H1 (cell line): ENCODE measurements at regions not wholly inside any gene's neighbourhood (a gene's known extent, or its start where the extent isn't known, plus 50 kb on each side); places are given as distances from the start of the nearest gene placed in this dataset.

Experiments used
- CTCF ChIA-PET: fragments of 300-600 bp; sonication (Branson Sonifier 250); formaldehyde crosslinking; loops from one replicate; lab custom pipeline; 2021; ENCODE audit not compliant: partially characterized antibody; lab: Charles Lee
- POLR2A ChIA-PET: fragments of 300-600 bp; sonication (Branson Sonifier 250); formaldehyde crosslinking; loops from one replicate; lab custom pipeline; 2021; ENCODE audit warnings: inconsistent platforms; ENCODE audit not compliant: partially characterized antibody; lab: Charles Lee
- DNase-seq, 2 experiments: peaks; one replicate each; pipeline versions ENCODE4 v3.0.0 to v3.0.0-alpha.2; 2010 to 2022; ENCODE audit warnings: low spot score in 2 of 2, low read depth in 1 of 2, mixed read lengths in 1 of 2
- FAIRE-seq: peaks from 2 replicates; lab custom pipeline; 2011; peaks lifted over from hg19 to GRCh38; lab: Jason Lieb, UNC
- H2AFZ ChIP-seq: 2 replicates; pipeline ENCODE4 v1.8.1; 2012; ENCODE audit warnings: low read length, inconsistent platforms
- H2AK5ac ChIP-seq: 2 replicates; pipeline ENCODE4 v1.6.1; 2013; ENCODE audit warnings: low read depth, low read length
- H2BK120ac ChIP-seq: replicated peaks from 2 replicates; pipeline ENCODE3; 2013; ENCODE audit warnings: low read depth, low read length, inconsistent platforms
- H2BK12ac ChIP-seq: 2 replicates; pipeline ENCODE4 v1.6.1; 2013; ENCODE audit warnings: low read depth, low read length
- H2BK15ac ChIP-seq: 2 replicates; pipeline ENCODE4 v1.6.1; 2013; ENCODE audit warnings: low read length
- H2BK20ac ChIP-seq: 2 replicates; pipeline ENCODE4 v1.6.1; 2013; ENCODE audit warnings: low read length
- H2BK5ac ChIP-seq: 2 replicates; pipeline ENCODE4 v1.6.1; 2013; ENCODE audit warnings: low read depth, low read length
- H3K14ac ChIP-seq: 2 replicates; pipeline ENCODE4 v1.6.1; 2013; ENCODE audit warnings: inconsistent platforms; ENCODE audit not compliant: insufficient read length
- H3K18ac ChIP-seq: 2 replicates; pipeline ENCODE4 v1.6.1; 2013; ENCODE audit warnings: low read length; ENCODE audit errors: extremely low read depth
- H3K23ac ChIP-seq: 2 replicates; pipeline ENCODE4 v1.6.1; 2013; ENCODE audit warnings: inconsistent platforms; ENCODE audit not compliant: insufficient read length
- H3K23me2 ChIP-seq: 2 replicates; pipeline ENCODE4 v1.6.1; 2013; ENCODE audit warnings: low read depth, low read length
- H3K27ac ChIP-seq: 2 replicates; pipeline ENCODE4 v1.6.1; 2011; ENCODE audit warnings: low read depth, low read length, inconsistent platforms
- H3K27me3 ChIP-seq, 4 experiments: replicated peaks in 1 of 4; 1 replicate in 1 of 4; 2 replicates in 3 of 4; pipeline versions ENCODE4 v1.6.1 to v1.8.1; 2011 to 2013; ENCODE audit warnings: low read length in 3 of 4, mild to moderate bottlenecking in 3 of 4, inconsistent platforms in 2 of 4, mixed read lengths in 2 of 4, moderate library complexity in 1 of 4; ENCODE audit not compliant: control insufficient read depth in 3 of 4, insufficient read depth in 3 of 4; ENCODE audit errors: extremely low read depth in 1 of 4
- H3K36me3 ChIP-seq, 4 experiments: 2 replicates each; pipeline versions ENCODE4 v1.6.1 to v1.8.1; 2011 to 2013; ENCODE audit warnings: mild to moderate bottlenecking in 4 of 4, low read length in 3 of 4, moderate library complexity in 2 of 4, control low read depth in 1 of 4, inconsistent platforms in 1 of 4; ENCODE audit not compliant: insufficient read depth in 4 of 4, control insufficient read depth in 2 of 4
- H3K4ac ChIP-seq: replicated peaks from 2 replicates; pipeline ENCODE3; 2013; ENCODE audit warnings: low read length, low read depth, mixed read lengths, inconsistent platforms; ENCODE audit not compliant: insufficient read length
- H3K4me1 ChIP-seq, 4 experiments: replicated peaks in 1 of 4; 1 replicate in 1 of 4; 2 replicates in 3 of 4; pipeline versions ENCODE4 v1.6.1 to v1.8.1; 2011 to 2013; ENCODE audit warnings: low read length in 3 of 4, inconsistent platforms in 2 of 4, mixed read lengths in 1 of 4; ENCODE audit not compliant: insufficient read depth in 4 of 4, control insufficient read depth in 3 of 4
- H3K4me2 ChIP-seq, 2 experiments: 2 replicates each; pipeline versions ENCODE4 v1.6.1 to v1.8.1; 2011 to 2013; ENCODE audit warnings: low read depth in 2 of 2, low read length in 2 of 2, control low read depth in 1 of 2, inconsistent platforms in 1 of 2, mild to moderate bottlenecking in 1 of 2; ENCODE audit not compliant: insufficient read depth in 1 of 2
- H3K4me3 ChIP-seq, 4 experiments: fragments of 200-600, 300-600 bp in 1 of 4; sonication (generic), shearing (Covaris generic), sonication (Bioruptor Twin) in 1 of 4; 2 replicates each; pipeline versions ENCODE4 v1.5.1 to v1.8.1; 2011 to 2016; ENCODE audit warnings: low read length in 4 of 4, low read depth in 3 of 4, control low read depth in 2 of 4, inconsistent platforms in 2 of 4, mild to moderate bottlenecking in 2 of 4, mixed read lengths in 1 of 4, moderate library complexity in 1 of 4; ENCODE audit not compliant: insufficient read depth in 2 of 4; ENCODE audit errors: extremely low read depth in 1 of 4
- H3K56ac ChIP-seq: replicated peaks from 2 replicates; pipeline ENCODE3; 2013; ENCODE audit warnings: low read depth, mild to moderate bottlenecking, mixed read lengths, low read length, inconsistent platforms; ENCODE audit not compliant: insufficient read length
- H3K79me1 ChIP-seq: 2 replicates; pipeline ENCODE4 v1.6.1; 2013; ENCODE audit warnings: low read depth, low read length, control low read depth
- H3K79me2 ChIP-seq, 2 experiments: 2 replicates each; pipeline versions ENCODE4 v1.6.1 to v1.8.1; 2012 to 2013; ENCODE audit warnings: low read length in 2 of 2, mild to moderate bottlenecking in 2 of 2, inconsistent platforms in 1 of 2; ENCODE audit not compliant: insufficient read depth in 2 of 2, control insufficient read depth in 1 of 2
- H3K9ac ChIP-seq, 4 experiments: replicated peaks in 1 of 4; 1 replicate in 1 of 4; 2 replicates in 3 of 4; pipeline versions ENCODE4 v1.6.1 to v1.8.1; 2011 to 2013; ENCODE audit warnings: low read depth in 3 of 4, low read length in 3 of 4, control low read depth in 2 of 4, mild to moderate bottlenecking in 2 of 4, moderate library complexity in 2 of 4, inconsistent platforms in 1 of 4; ENCODE audit errors: extremely low read depth in 1 of 4
- H3K9me3 ChIP-seq, 2 experiments: 2 replicates each; pipeline versions ENCODE4 v1.6.1 to v1.8.1; 2012 to 2013; ENCODE audit warnings: mild to moderate bottlenecking in 2 of 2, moderate library complexity in 2 of 2, control low read depth in 1 of 2, inconsistent platforms in 1 of 2, low read depth in 1 of 2, low read length in 1 of 2, mixed read lengths in 1 of 2; ENCODE audit not compliant: insufficient read depth in 2 of 2
- H4K20me1 ChIP-seq, 2 experiments: replicated peaks in 1 of 2; 2 replicates each; pipeline versions ENCODE3 to v1.8.1; 2011 to 2013; ENCODE audit warnings: inconsistent platforms in 2 of 2, low read length in 2 of 2, mild to moderate bottlenecking in 1 of 2; ENCODE audit not compliant: insufficient read depth in 2 of 2, control insufficient read depth in 1 of 2
- H4K5ac ChIP-seq: 2 replicates; pipeline ENCODE4 v1.6.1; 2013; ENCODE audit warnings: low read length, low read depth, mixed read lengths, inconsistent platforms; ENCODE audit not compliant: insufficient read length
- H4K8ac ChIP-seq: 2 replicates; pipeline ENCODE4 v1.8.0; 2013; ENCODE audit warnings: mild to moderate bottlenecking, moderate library complexity, low read length, inconsistent platforms; ENCODE audit not compliant: insufficient read depth; ENCODE audit errors: extremely low read depth
- H4K91ac ChIP-seq: replicated peaks from 2 replicates; pipeline ENCODE3; 2013; ENCODE audit warnings: low read length, mixed read lengths, inconsistent platforms; ENCODE audit not compliant: insufficient read length
- RAD21 ChIP-seq, 2 experiments: IDR thresholded peaks in 1 of 2; conservative IDR thresholded peaks in 1 of 2; 2 replicates each; pipeline ENCODE4 v1.6.1; 2011; ENCODE audit warnings: low read depth in 2 of 2, low read length in 2 of 2, improper control_type of control experiment in 1 of 2, inconsistent platforms in 1 of 2, mild to moderate bottlenecking in 1 of 2, moderate library complexity in 1 of 2
- TAF1 ChIP-seq: IDR thresholded peaks from 2 replicates; pipeline ENCODE4 v1.6.1; 2011; ENCODE audit warnings: mild to moderate bottlenecking, low read depth, low read length
- WGBS, 2 experiments: shearing (Covaris generic) in 1 of 2; methylation state at CpG; one replicate each; pipeline versions ENCODE4 v1.1.6 to v1.1.7; 2013 to 2015; ENCODE audit warnings: low lambda C conversion rate in 2 of 2, mixed read lengths in 2 of 2, inconsistent platforms in 1 of 2, low coverage in 1 of 2, missing lambda C conversion rate in 1 of 2; ENCODE audit not compliant: insufficient replicate concordance in 2 of 2, insufficient coverage in 1 of 2, insufficient read length in 1 of 2; ENCODE audit errors: extremely low coverage in 1 of 2, missing lambda C conversion rate in 1 of 2; 5-methylcytosine and 5-hydroxymethylcytosine counted together

- no peak overlapping the region for H3K14ac ChIP-seq
- no peak overlapping the region for H2BK12ac ChIP-seq
- no peak overlapping the region for H2BK15ac ChIP-seq
- no peak overlapping the region for H3K18ac ChIP-seq
- no peak overlapping the region for H2BK20ac ChIP-seq
- no peaks in the 10 kb centered on the region for H3K9me3 ChIP-seq
- no peak overlapping the region for H4K91ac ChIP-seq
- no peaks in the 10 kb centered on the region for H3K79me2 ChIP-seq
- no peak overlapping the region for H3K56ac ChIP-seq
- H2BK120ac ChIP-seq = no peak overlapping the region
- FAIRE-seq (no peak), DNase-seq (no peak)
- TF ChIP-seq RAD21 (IDR thresholded peaks at IDR 0.05 in 1 of 2, conservative IDR thresholded peaks at IDR 0.05 in 1 of 2; ENCODE audit: low read depth in 2 of 2, low read length in 2 of 2) (peak; percentile 15 to 31; a peak in 3 of 4 replicates), TAF1 (no peak)
- H2AK5ac ChIP-seq = no peak overlapping the region
- H3K9ac ChIP-seq = no peak overlapping the region
- no peaks in the 10 kb centered on the region for H3K79me1 ChIP-seq
- H3K27me3 ChIP-seq = no peaks in the 10 kb centered on the region; a peak in 1 of 7 replicates
- no peaks in the 10 kb centered on the region for H4K20me1 ChIP-seq
- H4K5ac ChIP-seq = no peak overlapping the region
- POLR2A ChIA-PET = no interaction called here
- H3K4ac ChIP-seq = no peak overlapping the region
- no peak overlapping the region for H3K4me2 ChIP-seq
- H3K27ac ChIP-seq = no peak overlapping the region
- H3K4me1 ChIP-seq = peaks cover 0 to 2% (median 0%) of the 10 kb centered on the region in 4 experiments; a peak in 1 of 7 replicates
- CTCF ChIA-PET = no interaction called here
- WGBS, 2 experiments = 82% methylated on average over 6 of the region's 6 CpGs; no CpG with 5 or more reads in 1 of the 2 experiments
- no peaks in the 10 kb centered on the region for H3K23me2 ChIP-seq
- no peak overlapping the region for H3K4me3 ChIP-seq
- no peak overlapping the region for H2AFZ ChIP-seq
- H2BK5ac ChIP-seq = no peak overlapping the region
- H3K23ac ChIP-seq = no peak overlapping the region
- no peak overlapping the region for H4K8ac ChIP-seq
- H3K36me3 ChIP-seq = no peaks in the 10 kb centered on the region
Measured at GRCh38 chr14:99028041-99028440, 244.0 kb downstream of the BCL11B start.
